ACHN (cell line): ENCODE measurements at regions not wholly inside any gene's neighbourhood (a gene's known extent, or its start where the extent isn't known, plus 50 kb on each side); places are given as distances from the start of the nearest gene placed in this dataset.
"Not testable (repeated sequence)": the region's sequence is repeated elsewhere in the genome, so short reads cannot be mapped to it uniquely, and the experiment has no call there.

ENCODE experiments used
- DNase-seq: peaks from one replicate; pipeline ENCODE4 v3.0.0-alpha.2; 2015
- in situ Hi-C: cut with HindIII; loops from 2 replicates; pipeline ENCODE4 v1.10.0; 2017; ENCODE audit warnings: low sequenced_read_pairs, low pct_ligation_motif_present, low pct_unique_long_range_greater_than_20kb

DNA sequence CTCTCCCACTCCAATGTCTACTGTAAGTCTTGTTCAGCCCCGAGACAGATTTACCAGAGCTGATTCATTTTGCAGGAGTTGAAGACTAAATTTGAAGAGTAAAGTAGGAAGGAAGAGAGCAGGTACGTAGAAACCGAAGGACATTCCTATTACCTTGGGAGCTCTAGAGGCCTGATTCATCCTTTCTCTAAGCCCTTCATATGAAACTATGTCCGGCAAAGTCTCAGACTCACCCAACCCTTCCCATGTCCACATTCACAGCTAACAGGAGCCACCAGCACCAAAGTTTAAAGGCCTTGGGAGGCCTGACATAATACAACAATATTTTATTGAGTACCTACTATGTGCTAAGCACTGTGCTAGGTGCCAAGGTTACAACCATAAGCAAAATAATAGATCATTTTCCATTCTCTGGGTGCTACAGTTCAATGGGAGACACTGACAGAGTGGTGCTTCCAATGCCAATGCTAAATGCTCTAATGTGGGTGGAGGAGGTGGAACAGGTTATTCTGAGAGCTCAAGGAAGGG lies 86.6 kb downstream of the PHLDA1 start:
- in situ Hi-C loops, result no loop called here
- no peak for DNase-seq

DNA sequence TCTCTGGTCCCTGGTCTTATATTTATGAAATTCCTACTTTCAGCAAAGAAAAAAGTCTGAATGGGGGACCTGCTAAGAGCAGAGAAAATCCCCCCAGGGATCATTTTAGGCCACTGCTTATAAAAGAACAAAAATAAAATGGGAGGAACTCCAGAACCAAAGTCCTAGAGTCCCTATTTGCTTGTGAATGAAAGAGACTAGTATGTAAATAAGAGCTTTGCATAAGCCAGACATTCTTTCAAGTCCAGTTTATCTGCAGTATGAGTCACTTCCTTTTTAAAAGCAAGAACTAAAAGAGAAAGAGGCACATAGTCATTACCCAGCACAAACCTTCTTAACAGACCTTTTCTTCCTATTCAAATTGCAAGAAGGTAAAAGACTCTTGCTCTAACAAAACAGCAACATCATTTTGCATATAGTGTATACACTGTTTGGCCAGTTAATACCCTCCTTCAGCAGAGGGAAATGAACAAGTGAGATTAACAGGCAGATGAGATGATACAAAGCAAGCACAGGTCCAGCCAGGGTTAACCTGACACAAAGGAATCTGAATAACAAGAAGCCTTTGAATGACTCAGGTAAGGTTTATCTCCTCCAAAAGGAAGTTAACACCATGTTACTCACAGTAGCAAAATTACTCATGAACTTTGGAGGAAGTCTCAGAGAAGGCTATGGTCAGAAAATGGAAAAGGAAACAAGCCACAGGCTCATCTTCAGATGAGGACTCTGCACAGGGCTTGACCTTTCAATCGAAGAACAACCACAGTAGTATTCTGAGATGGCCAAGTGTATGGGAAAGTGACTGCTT lies 87.3 kb downstream of the PHLDA1 start:
- in situ Hi-C loops, result no loop called here
- DNase-seq, result peak; percentile 84

DNA sequence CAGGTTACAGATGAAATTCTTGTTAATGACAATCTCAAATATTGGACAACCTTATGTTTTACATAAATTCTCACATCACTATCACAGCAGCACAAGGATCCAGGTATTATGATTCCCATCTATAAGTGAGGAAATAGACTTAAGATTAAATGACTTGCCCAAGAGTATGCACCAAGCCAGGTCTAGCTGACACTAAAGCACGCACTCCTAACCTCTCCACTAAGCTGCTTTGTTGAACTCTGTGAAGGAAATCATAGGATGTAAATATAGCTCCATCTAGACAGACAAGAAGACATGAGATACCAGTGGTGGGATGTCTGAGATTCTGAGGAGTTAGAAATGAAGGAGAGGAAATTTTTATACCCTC lies 87.9 kb downstream of the PHLDA1 start:
- in situ Hi-C loops, result no loop called here
- DNase-seq, result no peak

DNA sequence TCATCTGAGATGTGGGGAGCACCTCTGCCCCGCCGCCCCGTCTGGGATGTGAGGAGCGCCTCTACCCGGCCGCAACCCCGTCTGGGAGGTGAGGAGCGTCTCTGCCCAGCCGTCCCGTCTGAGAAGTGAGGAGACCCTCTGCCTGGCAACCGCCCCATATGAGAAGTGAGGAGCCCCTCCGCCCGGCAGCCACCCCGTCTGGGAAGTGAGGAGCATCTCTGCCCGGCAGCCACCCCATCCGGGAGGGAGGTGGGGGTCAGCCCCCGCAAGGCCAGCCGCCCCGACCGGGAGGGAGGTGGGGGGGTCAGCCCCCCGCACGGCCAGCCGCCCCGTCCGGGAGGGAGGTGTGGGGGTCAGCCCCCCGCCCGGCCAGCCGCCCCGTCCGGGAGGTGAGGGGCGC lies 89.9 kb downstream of the PHLDA1 start:
- DNase-seq, in situ Hi-C loops: not testable (repeated sequence)

DNA sequence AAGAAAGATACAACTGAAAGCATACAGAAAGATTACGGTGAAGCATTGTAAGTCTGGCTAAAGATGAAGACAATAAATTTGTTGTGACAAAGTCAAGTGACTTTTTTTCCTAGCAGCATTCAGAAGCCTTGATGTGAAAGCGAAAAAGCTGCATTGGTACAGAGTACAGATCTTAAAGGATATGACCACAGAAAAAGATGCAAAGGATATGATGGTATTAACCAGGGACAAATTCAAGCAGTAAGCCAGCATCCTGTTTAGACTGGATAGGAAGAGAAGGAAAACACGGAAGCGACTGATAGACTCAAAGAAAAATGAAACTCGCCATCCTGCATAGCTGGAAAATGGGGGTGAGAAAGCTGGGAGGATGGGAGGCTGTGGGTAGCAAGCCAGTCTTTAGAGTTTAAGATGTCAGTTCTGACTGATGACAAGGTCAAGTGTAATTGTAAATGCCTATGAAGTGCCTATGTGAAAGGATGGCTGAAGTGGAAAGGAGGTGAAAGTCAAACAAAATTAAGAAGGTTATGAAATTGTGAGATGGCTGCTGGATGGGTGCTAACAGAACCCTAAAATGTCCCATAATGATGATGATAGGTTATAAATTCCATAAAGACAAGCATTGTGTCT lies 92.4 kb downstream of the PHLDA1 start:
- in situ Hi-C loops, result no loop called here

DNA sequence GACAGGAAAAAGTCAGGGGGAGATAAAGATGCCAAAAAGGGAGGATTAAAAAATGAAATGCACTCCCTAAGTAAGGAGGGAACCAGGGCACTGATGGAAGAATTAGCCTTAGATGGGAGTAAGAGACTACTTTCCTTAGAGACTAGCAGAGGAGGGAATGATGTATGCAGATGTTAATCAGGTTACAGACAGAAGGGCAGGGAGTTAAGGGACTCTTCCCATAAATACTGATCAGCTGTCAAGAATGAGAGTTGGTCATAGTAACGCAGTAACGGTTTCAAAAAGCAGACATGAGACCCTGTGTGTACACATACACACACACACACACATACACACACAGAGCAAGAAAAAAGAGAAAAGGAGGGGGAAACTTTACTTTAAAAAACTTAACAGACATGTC lies 93.4 kb downstream of the PHLDA1 start:
- in situ Hi-C loops, result no loop called here
- DNase-seq, result no peak

More for the DNA sequence above, 92.4 kb downstream of the PHLDA1 start:
- no peak for DNase-seq

DNA sequence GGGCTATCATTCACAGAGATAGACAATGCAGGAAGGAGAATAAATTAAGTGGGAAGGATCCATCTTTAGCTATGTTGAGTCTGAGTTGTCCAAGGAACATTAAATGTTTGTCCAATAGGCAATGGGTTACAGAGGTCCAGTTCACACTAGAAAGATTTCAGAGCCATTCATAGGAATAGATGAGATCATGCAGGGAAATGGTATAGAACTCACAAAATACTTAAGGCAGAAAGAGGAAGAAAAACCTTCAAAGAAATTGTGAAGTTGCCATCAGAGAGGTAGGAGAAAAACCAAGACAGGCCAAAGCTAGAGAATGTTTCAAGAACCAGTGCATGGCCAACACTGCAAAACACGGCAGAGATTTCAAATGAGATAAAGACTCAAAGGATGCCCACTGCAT lies 94.1 kb downstream of the PHLDA1 start:
- in situ Hi-C loops, result no loop called here
- no peak for DNase-seq

DNA sequence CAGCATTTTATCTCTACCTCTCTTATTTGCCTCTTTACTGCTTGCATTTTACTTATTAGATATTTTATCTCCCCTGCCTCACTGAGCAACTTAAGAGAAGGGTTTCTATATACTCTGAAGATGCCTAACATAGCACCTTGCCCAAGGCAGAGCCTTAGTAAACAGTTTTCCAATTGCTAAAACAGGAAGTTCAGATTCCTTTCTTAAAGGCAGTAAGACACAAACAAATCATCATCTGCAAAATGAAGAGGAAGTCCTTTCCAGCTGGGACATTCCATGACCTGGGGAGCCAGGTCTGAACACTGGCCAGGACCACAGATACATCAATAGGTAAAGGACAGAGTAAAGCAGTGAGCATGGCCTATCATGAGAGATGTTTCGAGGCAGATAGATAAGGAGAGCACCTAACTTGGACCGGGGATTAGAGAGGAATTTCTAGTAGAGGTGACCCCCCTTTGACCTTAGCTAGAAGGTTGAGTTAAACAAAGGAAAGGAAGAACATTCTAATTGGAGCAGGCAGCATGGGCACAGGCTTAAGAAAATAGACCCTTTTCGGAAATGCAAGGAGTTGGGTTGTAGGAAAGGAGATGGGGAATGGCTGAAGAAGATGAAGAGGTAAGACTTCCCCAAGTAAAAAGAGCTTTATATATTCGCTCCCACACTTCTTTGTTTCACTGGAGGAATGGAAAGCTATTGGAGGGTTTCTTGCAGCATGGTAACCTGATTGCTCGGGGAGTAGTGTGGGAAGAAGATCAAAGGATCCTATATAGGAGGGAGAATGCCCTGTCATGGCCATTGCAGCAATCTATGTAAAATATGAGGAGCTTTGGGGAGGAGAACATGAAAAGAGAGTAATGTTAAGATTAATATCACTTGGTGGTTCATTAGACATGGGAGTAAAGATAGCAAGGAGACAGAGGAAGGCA lies 94.8 kb downstream of the PHLDA1 start:
- in situ Hi-C loops, result no loop called here
- no peak for DNase-seq

DNA sequence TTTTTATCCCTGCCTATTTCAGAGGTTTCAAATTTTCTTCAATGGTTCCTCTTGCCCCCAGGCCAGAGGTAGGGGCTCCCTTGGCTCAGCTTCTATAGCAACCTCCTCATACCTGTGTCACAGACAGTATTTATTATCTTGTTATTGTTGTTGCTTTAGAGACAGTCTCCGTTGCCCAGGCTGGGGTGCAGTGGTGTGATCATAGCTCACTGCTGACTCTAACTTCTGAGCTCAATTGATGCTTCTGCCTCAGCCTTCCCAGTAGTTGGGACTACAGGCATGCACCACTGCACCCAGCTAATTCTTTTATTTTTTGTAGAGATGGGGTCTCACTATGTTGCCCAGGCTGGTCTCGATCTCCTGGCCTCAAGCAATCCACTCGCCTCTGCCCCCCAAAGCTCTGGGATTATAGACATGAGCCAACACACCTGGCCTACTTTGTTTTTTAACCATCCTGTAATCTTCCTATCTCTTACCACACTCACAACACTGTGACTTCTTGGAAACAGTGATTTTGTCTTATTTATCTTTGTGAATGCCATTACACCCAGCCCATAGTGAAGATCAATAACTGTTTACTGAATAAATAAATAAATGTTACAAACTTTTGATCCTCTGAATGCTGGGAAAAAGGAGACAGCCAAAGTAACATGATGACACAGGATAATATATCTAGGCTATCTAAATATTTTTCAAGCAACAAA lies 95.9 kb downstream of the PHLDA1 start:
- DNase-seq, result no peak
- in situ Hi-C loops, result no loop called here

DNA sequence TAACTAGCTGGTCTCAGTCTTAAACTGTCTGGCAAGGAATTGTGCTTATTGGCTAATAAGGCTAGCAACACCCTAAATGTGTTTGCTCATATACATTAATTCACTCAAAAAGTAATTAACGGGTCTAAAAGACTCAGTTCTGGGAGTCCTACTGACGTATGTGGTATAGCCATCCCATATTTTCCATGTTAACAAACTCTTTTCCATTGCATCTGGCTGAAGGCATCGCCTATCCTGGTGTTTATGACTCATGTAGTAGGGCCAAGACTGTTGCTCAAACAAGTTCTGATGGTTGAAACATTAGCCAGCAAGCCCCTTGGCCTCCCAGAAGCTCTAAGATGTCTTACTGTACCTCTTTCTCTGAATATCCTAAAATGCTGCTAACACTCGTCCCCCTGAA lies 98.5 kb downstream of the PHLDA1 start:
- in situ Hi-C loops, result no loop called here
- peak; percentile 77 for DNase-seq

DNA sequence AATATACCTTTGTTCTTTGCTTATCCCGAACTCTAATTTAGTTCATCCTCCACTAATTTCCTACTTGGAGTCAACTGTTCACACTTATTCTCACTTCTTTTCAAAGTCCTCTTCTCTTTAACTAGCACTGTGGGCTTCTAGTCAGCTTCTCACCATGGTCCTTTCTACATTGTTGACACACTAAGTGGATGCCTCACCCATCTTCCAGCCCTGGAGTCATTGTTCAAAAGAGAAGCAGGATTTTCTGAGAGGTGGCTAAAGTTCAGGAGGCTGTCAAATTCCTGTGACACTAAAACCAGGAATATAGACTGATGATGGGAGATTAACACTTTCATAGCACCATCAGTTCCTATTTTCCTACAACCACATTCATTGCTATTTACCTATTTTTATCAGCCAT lies 99.3 kb downstream of the PHLDA1 start:
- no peak for DNase-seq
- in situ Hi-C loops, result no loop called here

DNA sequence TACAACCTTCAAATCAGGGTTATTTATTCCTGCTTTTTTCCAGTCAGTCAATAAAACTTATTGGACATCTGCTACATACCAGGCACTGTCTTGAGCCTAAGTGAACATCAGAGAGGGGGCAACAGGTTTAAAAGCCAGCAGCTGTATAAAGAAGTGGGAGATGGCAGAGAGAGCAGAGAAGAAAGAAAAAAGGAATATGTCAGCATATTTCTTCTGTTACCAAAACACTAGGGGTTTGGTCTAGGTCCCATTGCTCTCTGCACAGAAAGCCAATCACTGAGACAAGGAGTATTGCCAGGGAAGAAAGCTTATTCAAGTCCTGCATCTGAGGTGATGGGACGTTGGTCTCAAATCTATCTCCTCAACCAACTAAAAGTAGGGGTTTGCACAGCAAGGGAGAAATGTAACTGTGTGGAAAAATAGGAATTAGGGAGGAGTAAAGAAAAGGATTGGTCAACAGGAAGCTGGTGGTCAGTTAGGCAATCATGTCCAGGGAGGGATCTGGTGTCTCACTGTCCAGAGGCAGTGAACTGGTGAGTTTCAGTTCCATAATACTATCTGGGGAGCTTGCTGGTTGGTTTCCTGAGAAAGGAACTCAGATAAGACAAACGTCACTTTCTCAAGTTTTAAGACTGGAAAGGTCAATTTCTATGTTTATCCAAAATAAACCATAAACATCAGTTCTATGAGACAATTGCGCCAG lies 107.5 kb downstream of the PHLDA1 start:
- in situ Hi-C loops, result no loop called here
- no peak for DNase-seq

DNA sequence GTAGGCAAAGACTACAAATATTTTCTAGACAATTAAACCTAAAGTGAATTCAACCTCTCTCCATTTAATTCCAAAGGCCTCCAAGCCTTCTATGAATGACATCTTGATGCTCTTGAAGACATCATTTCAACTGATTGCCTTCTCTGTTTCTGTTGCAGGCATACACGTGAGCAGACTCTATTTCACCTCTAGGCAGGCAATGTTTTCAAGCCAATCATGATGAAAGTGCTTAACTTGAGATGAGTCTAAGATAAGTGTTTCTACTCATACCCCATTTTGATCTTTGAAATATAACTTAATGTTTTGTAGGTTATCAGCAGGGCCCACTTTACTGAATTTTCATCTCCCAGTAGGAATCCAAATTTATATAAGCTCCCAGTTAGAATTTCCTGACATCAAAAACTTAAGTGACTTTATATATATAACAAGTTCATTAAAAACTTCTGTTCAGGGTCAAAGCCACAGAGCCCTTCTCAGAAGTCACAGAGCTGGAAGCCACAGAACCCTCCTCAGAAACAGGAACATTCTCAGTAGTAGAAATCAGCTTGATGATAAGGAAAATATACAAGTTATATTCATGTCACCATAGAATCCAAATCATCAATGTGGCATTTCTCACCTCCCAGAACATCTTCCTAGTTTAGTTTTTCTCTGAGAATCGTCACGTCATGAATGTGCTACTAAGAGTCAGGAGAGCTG lies 108.5 kb downstream of the PHLDA1 start:
- DNase-seq, result no peak
- in situ Hi-C loops, result no loop called here

DNA sequence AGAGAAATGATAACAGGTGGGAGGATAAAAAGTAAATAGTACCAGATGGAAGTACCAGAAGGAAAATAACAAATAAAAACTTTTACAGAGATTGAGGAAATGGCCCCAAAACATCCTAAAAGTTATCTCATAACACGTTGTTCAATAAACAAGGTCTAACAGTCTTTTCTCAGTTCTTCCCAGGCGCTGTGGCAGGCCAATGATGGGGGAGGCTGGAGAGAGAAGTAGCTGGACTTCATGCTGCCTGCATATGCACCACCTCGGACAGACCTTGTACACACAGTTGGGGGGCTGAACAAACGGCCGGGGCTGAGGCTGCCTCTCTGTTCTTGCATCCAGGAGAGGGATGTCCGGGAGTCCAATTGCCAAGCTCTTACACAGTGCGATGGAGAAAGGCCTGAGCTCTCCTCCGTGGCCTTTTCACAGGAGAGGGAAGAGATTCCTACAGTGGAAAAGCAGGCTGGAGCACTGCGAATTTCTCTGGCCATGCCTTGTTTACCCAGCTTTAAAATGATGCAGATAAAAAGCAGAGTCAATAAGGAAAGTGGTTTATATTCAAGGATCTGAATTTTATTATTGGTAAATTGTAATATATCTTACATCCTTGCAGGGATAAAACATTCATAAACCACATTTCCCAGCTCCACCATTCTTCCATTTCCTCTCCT lies 109.8 kb downstream of the PHLDA1 start:
- in situ Hi-C loops, result no loop called here
- DNase-seq, result no peak

DNA sequence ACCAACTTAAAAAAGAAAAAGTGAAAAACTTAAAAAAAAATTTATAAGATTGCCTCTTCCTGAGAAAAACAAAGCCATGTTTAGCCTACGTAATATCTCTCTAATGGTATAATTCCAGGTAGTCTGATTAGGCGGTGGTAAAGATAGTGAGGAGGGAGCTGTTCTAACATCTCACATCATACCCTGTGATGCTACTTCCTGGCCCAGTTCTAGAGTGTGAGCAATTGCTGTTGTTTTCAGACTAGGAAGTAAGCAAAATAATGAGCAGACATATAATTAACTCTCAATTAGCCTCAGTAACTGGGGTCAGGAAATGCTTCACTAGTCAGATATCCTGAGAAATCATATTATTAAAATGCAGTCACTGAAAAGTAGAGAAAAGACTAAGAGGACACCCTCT lies 113.9 kb downstream of the PHLDA1 start:
- no peak for DNase-seq
- in situ Hi-C loops, result no loop called here

DNA sequence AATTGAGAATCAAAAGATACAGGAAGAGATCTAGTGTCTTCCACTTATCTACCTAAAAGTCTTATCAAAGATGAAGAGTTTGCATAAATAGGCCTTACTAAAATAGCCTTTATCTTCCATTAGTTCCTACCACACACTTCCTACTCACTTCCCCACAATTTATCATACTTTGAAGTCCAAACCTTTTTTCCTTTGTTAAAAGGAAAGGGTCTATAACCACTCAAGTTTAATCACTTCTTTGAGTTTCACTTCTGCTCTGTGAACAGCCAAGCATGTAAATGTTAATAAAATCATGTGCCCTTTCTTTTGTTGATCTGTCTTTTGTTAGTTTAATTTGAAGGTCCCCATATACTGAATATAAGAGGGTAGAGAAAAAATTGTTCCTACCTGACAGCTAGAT lies 114.5 kb downstream of the PHLDA1 start:
- in situ Hi-C loops, result no loop called here
- DNase-seq, result no peak
